ENCODE measurements at regions not wholly inside any gene's neighbourhood (a gene's known extent, or its start where the extent isn't known, plus 50 kb on each side); places are given as distances from the start of the nearest gene placed in this dataset.
A peak's percentile ranks its signal among the peaks of the same experiment; 100 is the strongest.

GRCh38 chr15:62691008-62691407 lies 351.5 kb upstream of the TPM1 start:
- no peaks in the 10 kb centered on the region for H3K9me3 ChIP-seq (ENCODE audit: control insufficient read depth, insufficient read depth, low read depth, low read length)
- H3K79me2 ChIP-seq (ENCODE audit: control insufficient read depth, insufficient read depth, low read length) = no peaks in the 10 kb centered on the region
- no peaks in the 10 kb centered on the region for H3K27me3 ChIP-seq (ENCODE audit: control insufficient read depth, insufficient read depth, low read length)
- no peak for TF ChIP-seq CTCF (conservative IDR thresholded peaks at IDR 0.05 in 1 of 2, IDR thresholded peaks at IDR 0.05 in 1 of 2; ENCODE audit: low read depth in 1 of 2, low read length in 2 of 2)
- no peak for TF ChIP-seq EZH2 (IDR thresholded peaks at IDR 0.05; ENCODE audit: low read length, missing control alignments)
- H3K4me3 ChIP-seq (replicated peaks in 1 of 4; ENCODE audit: control extremely low read depth in 1 of 4, insufficient read depth in 1 of 4, low read depth in 3 of 4, low read length in 4 of 4) = no peak overlapping the region
- no peak overlapping the region for H2AFZ ChIP-seq (ENCODE audit: low read length)
- H3K36me3 ChIP-seq (ENCODE audit: control insufficient read depth, insufficient read depth, low read length) = peaks cover 2% of the 10 kb centered on the region
- H4K20me1 ChIP-seq (ENCODE audit: control insufficient read depth, extremely low read depth, insufficient read depth, low read length) = no peaks in the 10 kb centered on the region
- no peak overlapping the region for H3K9ac ChIP-seq (ENCODE audit: insufficient read depth, low read length)
- peak in 1 of 2 donors; percentile 8 for DNase-seq (ENCODE audit: low read depth in 2 of 2)
- no peak overlapping the region for H3K4me2 ChIP-seq (ENCODE audit: extremely low read depth, insufficient read depth, low read length)
- no peak overlapping the region for H3K27ac ChIP-seq (ENCODE audit: insufficient read depth, low read length)
- no peaks in the 10 kb centered on the region for H3K4me1 ChIP-seq (ENCODE audit: control insufficient read depth, extremely low read depth, insufficient read depth, low read length)

GRCh38 chr15:62697636-62698035 lies 344.9 kb upstream of the TPM1 start:
- no peak overlapping the region for H3K4me3 ChIP-seq (replicated peaks in 1 of 4; ENCODE audit: control extremely low read depth in 1 of 4, insufficient read depth in 1 of 4, low read depth in 3 of 4, low read length in 4 of 4)
- no peak overlapping the region for H3K9ac ChIP-seq (ENCODE audit: insufficient read depth, low read length)
- no peak overlapping the region for H3K4me2 ChIP-seq (ENCODE audit: extremely low read depth, insufficient read depth, low read length)
- H3K4me1 ChIP-seq (ENCODE audit: control insufficient read depth, extremely low read depth, insufficient read depth, low read length) = no peaks in the 10 kb centered on the region
- H4K20me1 ChIP-seq (ENCODE audit: control insufficient read depth, extremely low read depth, insufficient read depth, low read length) = no peaks in the 10 kb centered on the region
- no peak for DNase-seq (ENCODE audit: low read depth in 2 of 2)
- H3K27ac ChIP-seq (ENCODE audit: insufficient read depth, low read length) = no peak overlapping the region
- H3K36me3 ChIP-seq (ENCODE audit: control insufficient read depth, insufficient read depth, low read length) = peaks cover 4% of the 10 kb centered on the region
- no peak overlapping the region for H2AFZ ChIP-seq (ENCODE audit: low read length)
- H3K79me2 ChIP-seq (ENCODE audit: control insufficient read depth, insufficient read depth, low read length) = no peaks in the 10 kb centered on the region
- H3K9me3 ChIP-seq (ENCODE audit: control insufficient read depth, insufficient read depth, low read depth, low read length) = no peaks in the 10 kb centered on the region
- H3K27me3 ChIP-seq (ENCODE audit: control insufficient read depth, insufficient read depth, low read length) = no peaks in the 10 kb centered on the region
- TF ChIP-seq CTCF (conservative IDR thresholded peaks at IDR 0.05 in 1 of 2, IDR thresholded peaks at IDR 0.05 in 1 of 2; ENCODE audit: low read depth in 1 of 2, low read length in 2 of 2) = no peak
- TF ChIP-seq EZH2 (IDR thresholded peaks at IDR 0.05; ENCODE audit: low read length, missing control alignments) = no peak

- H3K79me2 ChIP-seq (ENCODE audit: control insufficient read depth, insufficient read depth, low read length) = no peaks in the 10 kb centered on the region
- TF ChIP-seq CTCF (conservative IDR thresholded peaks at IDR 0.05 in 1 of 2, IDR thresholded peaks at IDR 0.05 in 1 of 2; ENCODE audit: low read depth in 1 of 2, low read length in 2 of 2) = no peak
- no peak for TF ChIP-seq EZH2 (IDR thresholded peaks at IDR 0.05; ENCODE audit: low read length, missing control alignments)
Measured at GRCh38 chr15:62698646-62699045, 343.9 kb upstream of the TPM1 start.

More at GRCh38 chr15:62698646-62699045, 343.9 kb upstream of the TPM1 start:
- Histone ChIP-seq H4K20me1 (ENCODE audit: control insufficient read depth, extremely low read depth, insufficient read depth, low read length) (no peaks in the 10 kb centered on the region), H3K27ac (ENCODE audit: insufficient read depth, low read length) (no peak overlapping the region), H3K4me2 (ENCODE audit: extremely low read depth, insufficient read depth, low read length) (no peak overlapping the region), H3K27me3 (ENCODE audit: control insufficient read depth, insufficient read depth, low read length) (no peaks in the 10 kb centered on the region), H3K4me1 (ENCODE audit: control insufficient read depth, extremely low read depth, insufficient read depth, low read length) (no peaks in the 10 kb centered on the region), H3K36me3 (ENCODE audit: control insufficient read depth, insufficient read depth, low read length) (peaks cover 4% of the 10 kb centered on the region), H3K4me3 (replicated peaks in 1 of 4; ENCODE audit: control extremely low read depth in 1 of 4, insufficient read depth in 1 of 4, low read depth in 3 of 4, low read length in 4 of 4) (no peak overlapping the region), H3K9ac (ENCODE audit: insufficient read depth, low read length) (no peak overlapping the region), H3K9me3 (ENCODE audit: control insufficient read depth, insufficient read depth, low read depth, low read length) (no peaks in the 10 kb centered on the region), H2AFZ (ENCODE audit: low read length) (no peak overlapping the region)
- DNase-seq (ENCODE audit: low read depth in 2 of 2) = no peak

Data from fibroblast of lung (primary cell).